Panc1 (cell line): ENCODE measurements at regions not wholly inside any gene's neighbourhood (a gene's known extent, or its start where the extent isn't known, plus 50 kb on each side); places are given as distances from the start of the nearest gene placed in this dataset.

Experiments used
- ATAC-seq: fragments of 200-7000 bp; cut with Tn5 transposase; 2 replicates; pipeline ENCODE4 v1.9.1; 2020; ENCODE audit warnings: mild to moderate bottlenecking, moderate library complexity
- BruUV-seq: library from RNA; stranded (reverse); fragments of 400-500 nt; replicated peaks from 2 replicates; lab custom pipeline; 2021; lab: Mats Ljungman, UMichigan
- CTCF ChIA-PET: fragments of 300-600 bp; sonication (Branson Sonifier 250); formaldehyde crosslinking; loops from one replicate; lab custom pipeline; 2022; ENCODE audit warnings: antibody characterized with exemption; lab: Charles Lee
- POLR2A ChIA-PET: fragments of 300-600 bp; sonication (Branson Sonifier 250); formaldehyde crosslinking; loops from one replicate; lab custom pipeline; 2022; ENCODE audit warnings: antibody characterized with exemption; lab: Charles Lee
- DNase-seq: peaks from one replicate; pipeline ENCODE4 v3.0.0-alpha.2; 2010; ENCODE audit warnings: low read depth, low spot score
- H3K27ac ChIP-seq: 2 replicates; pipeline ENCODE4 v1.5.1; 2011; ENCODE audit warnings: mild to moderate bottlenecking, low read length, inconsistent platforms
- H3K27me3 ChIP-seq: fragments of 200-500 bp; sonication (Bioruptor generic); 2 replicates; pipeline ENCODE4 v1.6.0; 2014; ENCODE audit warnings: low read length, inconsistent platforms; ENCODE audit not compliant: control insufficient read depth, insufficient read depth
- H3K36me3 ChIP-seq: fragments of 200-500 bp; sonication (Bioruptor generic); 2 replicates; pipeline ENCODE4 v1.5.1; 2014; ENCODE audit warnings: inconsistent platforms, mild to moderate bottlenecking, low read length, moderate library complexity; ENCODE audit not compliant: control insufficient read depth, insufficient read depth
- H3K4me1 ChIP-seq: 2 replicates; pipeline ENCODE4 v1.5.1; 2011; ENCODE audit warnings: inconsistent platforms, mild to moderate bottlenecking, low read length, moderate library complexity; ENCODE audit not compliant: control insufficient read depth, insufficient read depth
- H3K4me3 ChIP-seq, 2 experiments: 2 replicates each; pipeline ENCODE4 v1.5.1; 2011 to 2012; ENCODE audit warnings: low read depth in 2 of 2, low read length in 2 of 2, mild to moderate bottlenecking in 2 of 2, inconsistent platforms in 1 of 2, moderate library complexity in 1 of 2
- H3K9me3 ChIP-seq: fragments of 200-500 bp; sonication (Bioruptor generic); 2 replicates; pipeline ENCODE4 v1.5.1; 2014; ENCODE audit warnings: low read depth, mild to moderate bottlenecking, inconsistent platforms, low read length, moderate library complexity; ENCODE audit not compliant: control insufficient read depth, insufficient read depth
- CTCF ChIP-seq: fragments of 450-650 bp; IDR thresholded peaks from 2 replicates; pipeline ENCODE4 v1.5.1; 2017; ENCODE audit warnings: mild to moderate bottlenecking
- POLR2AphosphoS5 ChIP-seq: IDR thresholded peaks from 2 replicates; pipeline ENCODE4 v1.6.1; 2012; ENCODE audit warnings: mild to moderate bottlenecking, low read depth, low read length, moderate library complexity
- REST ChIP-seq, 2 experiments: IDR thresholded peaks; 2 replicates each; pipeline ENCODE4 v1.6.1; 2011 to 2012; ENCODE audit warnings: low read depth in 2 of 2, control low read depth in 1 of 2, low read length in 1 of 2, mild to moderate bottlenecking in 1 of 2, moderate library complexity in 1 of 2; ENCODE audit not compliant: insufficient read depth in 1 of 2
- SIN3A ChIP-seq: IDR thresholded peaks from 2 replicates; pipeline ENCODE4 v1.6.1; 2012; ENCODE audit warnings: low read depth, mild to moderate bottlenecking, low read length, moderate library complexity, borderline replicate concordance; ENCODE audit not compliant: insufficient read depth
- TCF7L2 ChIP-seq: IDR thresholded peaks from 2 replicates; pipeline ENCODE4 v1.6.1; 2011; ENCODE audit warnings: mild to moderate bottlenecking, low read depth, low read length, inconsistent platforms
- in situ Hi-C: cut with HindIII; loops from 2 replicates; pipeline ENCODE4 v1.10.0; 2016; ENCODE audit warnings: low sequenced_read_pairs, low pct_unique_long_range_greater_than_20kb
- intact Hi-C: fragments of 100-400 bp; cut with micrococcal nuclease; formaldehyde crosslinking; loops from one replicate; pipeline ENCODE4 v1.10.0; 2022; ENCODE audit not compliant: unreplicated experiment

- no peak overlapping the region for H3K27ac ChIP-seq
- no peak overlapping the region for H3K4me3 ChIP-seq
- BruUV-seq: no TSS peak
- intact Hi-C loops: no loop called here
- no peak for DNase-seq
- H3K36me3 ChIP-seq: no peaks in the 10 kb centered on the region
- no peak for TF ChIP-seq TCF7L2
- TF ChIP-seq POLR2AphosphoS5: no peak
- no peak for TF ChIP-seq REST (IDR thresholded peaks at IDR 0.05; ENCODE audit: insufficient read depth in 1 of 2, low read depth in 2 of 2, low read length in 1 of 2)
- H3K27me3 ChIP-seq: no peaks in the 10 kb centered on the region
- H3K9me3 ChIP-seq: no peaks in the 10 kb centered on the region
- CTCF ChIA-PET: no interaction called here
- in situ Hi-C loops: no loop called here
- no peak for ATAC-seq
- POLR2A ChIA-PET: no interaction called here
- no peaks in the 10 kb centered on the region for H3K4me1 ChIP-seq
Observed at GRCh38 chr2:100654611-100655010, 91.8 kb downstream of the PDCL3 start.

GRCh38 chr2:100655446-100655845 lies 92.7 kb downstream of the PDCL3 start:
- DNase-seq (no peak), ATAC-seq (no peak)
- ChIA-PET CTCF (no interaction called here), POLR2A (no interaction called here)
- Histone ChIP-seq H3K27ac (no peak overlapping the region), H3K4me3 (no peak overlapping the region), H3K27me3 (no peaks in the 10 kb centered on the region), H3K36me3 (no peaks in the 10 kb centered on the region), H3K4me1 (no peaks in the 10 kb centered on the region), H3K9me3 (no peaks in the 10 kb centered on the region)
- no TSS peak for BruUV-seq
- in situ Hi-C loops: no loop called here
- intact Hi-C loops: no loop called here
- no peak for TF ChIP-seq REST (IDR thresholded peaks at IDR 0.05; ENCODE audit: insufficient read depth in 1 of 2, low read depth in 2 of 2, low read length in 1 of 2)
- no peak for TF ChIP-seq TCF7L2
- no peak for TF ChIP-seq CTCF
- no peak for TF ChIP-seq POLR2AphosphoS5
- no peak for TF ChIP-seq SIN3A
